Urinary bladder (tissue), 3 donors: ENCODE measurements at regions not wholly inside any gene's neighbourhood (a gene's known extent, or its start where the extent isn't known, plus 50 kb on each side); places are given as distances from the start of the nearest gene placed in this dataset.

Source experiments
- DNase-seq: peaks from one replicate; pipeline ENCODE4 v3.0.0-alpha.2; 2015; ENCODE audit errors: extremely low spot score
- H3K27ac ChIP-seq: one replicate; pipeline ENCODE4 v1.5.1; 2013; ENCODE audit warnings: low read depth, mild to moderate bottlenecking, moderate library complexity
- H3K36me3 ChIP-seq: one replicate; pipeline ENCODE4 v1.6.1; 2013; ENCODE audit warnings: mild to moderate bottlenecking, moderate library complexity; ENCODE audit not compliant: insufficient read depth
- H3K4me1 ChIP-seq: one replicate; pipeline ENCODE4 v1.6.1; 2013; ENCODE audit warnings: mild to moderate bottlenecking, moderate library complexity; ENCODE audit not compliant: insufficient read depth
- H3K4me3 ChIP-seq: one replicate; pipeline ENCODE4 v1.5.1; 2013; ENCODE audit warnings: low read depth, low read length
- WGBS: extraction: QIAGEN DNeasy Blood & Tissue Kit; methylation state at CpG from one replicate; pipeline ENCODE4 v1.1.7; 2013; 5-methylcytosine and 5-hydroxymethylcytosine counted together
- donor health status: healthy with polysubstance abuse.
- donor health status: healthy.

- 84% methylated on average over 6 of the region's 6 CpGs for WGBS
- DNase-seq = no peak
- Histone ChIP-seq H3K27ac (no peak overlapping the region), H3K4me1 (no peaks in the 10 kb centered on the region), H3K4me3 (no peak overlapping the region), H3K36me3 (no peaks in the 10 kb centered on the region)
These were observed 79.4 kb downstream of the CD24 start for GRCh38 chr6:106894978-106895702.

GRCh38 chr6:106892186-106892585, 82.3 kb downstream of the CD24 start:
- Histone ChIP-seq H3K36me3 (no peaks in the 10 kb centered on the region), H3K4me3 (no peak overlapping the region), H3K4me1 (no peaks in the 10 kb centered on the region), H3K27ac (no peak overlapping the region)
- 93% methylated on average over 5 of the region's 5 CpGs for WGBS
- DNase-seq = no peak

GRCh38 chr6:106890447-106890846, 84.1 kb downstream of the CD24 start:
- WGBS = 96% methylated on average over 2 of the region's 2 CpGs
- H3K4me1 ChIP-seq = no peaks in the 10 kb centered on the region
- no peak overlapping the region for H3K4me3 ChIP-seq
- no peak for DNase-seq
- no peak overlapping the region for H3K27ac ChIP-seq
- H3K36me3 ChIP-seq = no peaks in the 10 kb centered on the region

GRCh38 chr6:106889692-106890091, 84.8 kb downstream of the CD24 start:
- Histone ChIP-seq H3K4me3 (no peak overlapping the region), H3K36me3 (no peaks in the 10 kb centered on the region), H3K4me1 (no peaks in the 10 kb centered on the region), H3K27ac (no peak overlapping the region)
- 25% methylated on average over 1 of the region's 1 CpG for WGBS
- no peak for DNase-seq

GRCh38 chr6:106886922-106887797, 87.4 kb downstream of the CD24 start:
- Histone ChIP-seq H3K4me1 (no peaks in the 10 kb centered on the region), H3K36me3 (no peaks in the 10 kb centered on the region), H3K4me3 (no peak overlapping the region), H3K27ac (no peak overlapping the region)
- DNase-seq = no peak
- WGBS = 46% methylated on average over 8 of the region's 8 CpGs

GRCh38 chr6:106886081-106886843, 88.3 kb downstream of the CD24 start:
- H3K27ac ChIP-seq = no peak overlapping the region
- H3K36me3 ChIP-seq = no peaks in the 10 kb centered on the region
- no peak for DNase-seq
- H3K4me3 ChIP-seq = no peak overlapping the region
- no peaks in the 10 kb centered on the region for H3K4me1 ChIP-seq
- 69% methylated on average over 9 of the region's 9 CpGs for whole genome bisulfite sequencing

- H3K27ac ChIP-seq = no peak overlapping the region
- no peak overlapping the region for H3K4me3 ChIP-seq
- 59% methylated on average over 4 of the region's 4 CpGs for WGBS
- no peaks in the 10 kb centered on the region for H3K4me1 ChIP-seq
- no peak for DNase-seq
- H3K36me3 ChIP-seq = no peaks in the 10 kb centered on the region
These were observed 88.8 kb downstream of the CD24 start for GRCh38 chr6:106885679-106886078.

GRCh38 chr6:106884576-106884975, 90.0 kb downstream of the CD24 start:
- H3K4me3 ChIP-seq = no peak overlapping the region
- no peak overlapping the region for H3K27ac ChIP-seq
- H3K4me1 ChIP-seq = no peaks in the 10 kb centered on the region
- 83% methylated on average over 6 of the region's 6 CpGs for WGBS
- no peak for DNase-seq
- no peaks in the 10 kb centered on the region for H3K36me3 ChIP-seq

GRCh38 chr6:106883808-106884262, 90.7 kb downstream of the CD24 start:
- 32% methylated on average over 4 of the region's 4 CpGs for WGBS
- Histone ChIP-seq H3K4me1 (no peaks in the 10 kb centered on the region), H3K4me3 (no peak overlapping the region), H3K27ac (no peak overlapping the region), H3K36me3 (no peaks in the 10 kb centered on the region)
- no peak for DNase-seq

- no peak for DNase-seq
- H3K27ac ChIP-seq = no peak overlapping the region
These were observed 91.7 kb downstream of the CD24 start for GRCh38 chr6:106882601-106883518.

GRCh38 chr6:106882138-106882537, 92.4 kb downstream of the CD24 start:
- Histone ChIP-seq H3K27ac (no peak overlapping the region), H3K36me3 (no peaks in the 10 kb centered on the region), H3K4me1 (no peaks in the 10 kb centered on the region), H3K4me3 (no peak overlapping the region)
- no peak for DNase-seq

More at GRCh38 chr6:106882601-106883518, 91.7 kb downstream of the CD24 start:
- H3K4me1 ChIP-seq = no peaks in the 10 kb centered on the region
- no peaks in the 10 kb centered on the region for H3K36me3 ChIP-seq
- no peak overlapping the region for H3K4me3 ChIP-seq
- 85% methylated on average over 8 of the region's 8 CpGs for WGBS

- H3K27ac ChIP-seq = no peak overlapping the region
- WGBS = 93% methylated on average over 3 of the region's 3 CpGs
- H3K4me3 ChIP-seq = no peak overlapping the region
- no peaks in the 10 kb centered on the region for H3K4me1 ChIP-seq
- DNase-seq = no peak
- no peaks in the 10 kb centered on the region for H3K36me3 ChIP-seq
These were observed 93.6 kb downstream of the CD24 start for GRCh38 chr6:106880952-106881351.
